ENCODE measurements at regions not wholly inside any gene's neighbourhood (a gene's known extent, or its start where the extent isn't known, plus 50 kb on each side); places are given as distances from the start of the nearest gene placed in this dataset.

DNA sequence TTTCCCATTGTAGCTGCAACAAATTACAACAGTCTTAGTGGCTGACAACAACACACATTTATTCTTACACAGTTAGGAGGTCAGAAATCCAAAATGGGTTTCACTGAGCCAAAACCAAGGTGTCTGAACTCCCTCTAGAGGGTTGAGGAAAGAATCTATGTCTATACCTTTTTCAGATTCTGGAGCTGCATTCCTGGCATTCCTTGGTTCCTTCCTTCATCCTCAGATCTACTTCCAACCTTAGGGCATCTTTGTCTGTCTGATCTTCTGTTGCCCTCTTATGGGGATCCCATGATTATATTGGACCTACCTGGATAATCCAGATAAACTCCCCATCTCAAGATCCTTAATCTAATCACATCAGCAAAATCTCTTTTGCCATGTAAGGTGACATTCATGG is 540.9 kb upstream of the MAP3K7 start:
- TF ChIP-seq GABPA (IDR thresholded peaks at IDR 0.05; ENCODE audit: low read depth) = no peak
- TF ChIP-seq SPI1 (IDR thresholded peaks at IDR 0.05; ENCODE audit: borderline replicate concordance, low read depth) = no peak
- TF ChIP-seq, protein P1, sequence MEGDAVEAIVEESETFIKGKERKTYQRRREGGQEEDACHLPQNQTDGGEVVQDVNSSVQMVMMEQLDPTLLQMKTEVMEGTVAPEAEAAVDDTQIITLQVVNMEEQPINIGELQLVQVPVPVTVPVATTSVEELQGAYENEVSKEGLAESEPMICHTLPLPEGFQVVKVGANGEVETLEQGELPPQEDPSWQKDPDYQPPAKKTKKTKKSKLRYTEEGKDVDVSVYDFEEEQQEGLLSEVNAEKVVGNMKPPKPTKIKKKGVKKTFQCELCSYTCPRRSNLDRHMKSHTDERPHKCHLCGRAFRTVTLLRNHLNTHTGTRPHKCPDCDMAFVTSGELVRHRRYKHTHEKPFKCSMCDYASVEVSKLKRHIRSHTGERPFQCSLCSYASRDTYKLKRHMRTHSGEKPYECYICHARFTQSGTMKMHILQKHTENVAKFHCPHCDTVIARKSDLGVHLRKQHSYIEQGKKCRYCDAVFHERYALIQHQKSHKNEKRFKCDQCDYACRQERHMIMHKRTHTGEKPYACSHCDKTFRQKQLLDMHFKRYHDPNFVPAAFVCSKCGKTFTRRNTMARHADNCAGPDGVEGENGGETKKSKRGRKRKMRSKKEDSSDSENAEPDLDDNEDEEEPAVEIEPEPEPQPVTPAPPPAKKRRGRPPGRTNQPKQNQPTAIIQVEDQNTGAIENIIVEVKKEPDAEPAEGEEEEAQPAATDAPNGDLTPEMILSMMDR (IDR thresholded peaks at IDR 0.05; ENCODE audit: insufficient read depth, low read length) = no peak
- TF ChIP-seq, protein P2, sequence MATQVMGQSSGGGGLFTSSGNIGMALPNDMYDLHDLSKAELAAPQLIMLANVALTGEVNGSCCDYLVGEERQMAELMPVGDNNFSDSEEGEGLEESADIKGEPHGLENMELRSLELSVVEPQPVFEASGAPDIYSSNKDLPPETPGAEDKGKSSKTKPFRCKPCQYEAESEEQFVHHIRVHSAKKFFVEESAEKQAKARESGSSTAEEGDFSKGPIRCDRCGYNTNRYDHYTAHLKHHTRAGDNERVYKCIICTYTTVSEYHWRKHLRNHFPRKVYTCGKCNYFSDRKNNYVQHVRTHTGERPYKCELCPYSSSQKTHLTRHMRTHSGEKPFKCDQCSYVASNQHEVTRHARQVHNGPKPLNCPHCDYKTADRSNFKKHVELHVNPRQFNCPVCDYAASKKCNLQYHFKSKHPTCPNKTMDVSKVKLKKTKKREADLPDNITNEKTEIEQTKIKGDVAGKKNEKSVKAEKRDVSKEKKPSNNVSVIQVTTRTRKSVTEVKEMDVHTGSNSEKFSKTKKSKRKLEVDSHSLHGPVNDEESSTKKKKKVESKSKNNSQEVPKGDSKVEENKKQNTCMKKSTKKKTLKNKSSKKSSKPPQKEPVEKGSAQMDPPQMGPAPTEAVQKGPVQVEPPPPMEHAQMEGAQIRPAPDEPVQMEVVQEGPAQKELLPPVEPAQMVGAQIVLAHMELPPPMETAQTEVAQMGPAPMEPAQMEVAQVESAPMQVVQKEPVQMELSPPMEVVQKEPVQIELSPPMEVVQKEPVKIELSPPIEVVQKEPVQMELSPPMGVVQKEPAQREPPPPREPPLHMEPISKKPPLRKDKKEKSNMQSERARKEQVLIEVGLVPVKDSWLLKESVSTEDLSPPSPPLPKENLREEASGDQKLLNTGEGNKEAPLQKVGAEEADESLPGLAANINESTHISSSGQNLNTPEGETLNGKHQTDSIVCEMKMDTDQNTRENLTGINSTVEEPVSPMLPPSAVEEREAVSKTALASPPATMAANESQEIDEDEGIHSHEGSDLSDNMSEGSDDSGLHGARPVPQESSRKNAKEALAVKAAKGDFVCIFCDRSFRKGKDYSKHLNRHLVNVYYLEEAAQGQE (IDR thresholded peaks at IDR 0.05; ENCODE audit: insufficient replicate concordance, low read depth) = no peak
- TF ChIP-seq POLR2AphosphoS5 (IDR thresholded peaks at IDR 0.05; ENCODE audit: low read depth) = no peak

DNA sequence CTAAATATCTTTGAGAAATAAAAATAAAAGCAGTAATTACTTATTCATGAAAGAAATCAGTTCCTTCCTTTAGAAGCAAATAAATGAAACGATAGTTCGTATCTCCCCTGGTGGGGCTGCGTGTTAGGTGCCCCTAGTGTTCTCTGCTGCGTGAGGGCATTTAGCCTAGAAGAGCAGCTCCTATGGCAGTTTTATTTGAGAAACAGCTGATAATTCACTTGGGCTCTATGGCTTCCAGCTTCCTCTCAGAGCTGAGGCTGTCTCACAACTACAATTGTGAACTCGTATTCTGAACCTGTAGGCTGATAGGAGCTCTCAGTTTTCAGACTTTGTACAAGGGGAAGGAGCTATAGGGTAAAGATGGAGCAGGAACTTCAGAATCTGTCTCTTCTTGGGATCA is 540.0 kb upstream of the MAP3K7 start:
- H3K27ac ChIP-seq (replicated peaks) = no peak overlapping the region
- DNase-seq (ENCODE audit: low read depth in 1 of 2, low spot score in 1 of 2) = no peak
- no peaks in the 10 kb centered on the region for H3K27me3 ChIP-seq (ENCODE audit: insufficient read depth, poor library complexity, severe bottlenecking)
- no peak overlapping the region for H3K4me3 ChIP-seq (replicated peaks; ENCODE audit: insufficient read depth, low read length)
- TF ChIP-seq POLR2AphosphoS5 (IDR thresholded peaks at IDR 0.05; ENCODE audit: low read depth) (no peak), GABPA (IDR thresholded peaks at IDR 0.05; ENCODE audit: low read depth) (no peak), SPI1 (IDR thresholded peaks at IDR 0.05; ENCODE audit: borderline replicate concordance, low read depth) (no peak)
- TF ChIP-seq, protein P2 (IDR thresholded peaks at IDR 0.05; ENCODE audit: insufficient replicate concordance, low read depth) = no peak
- TF ChIP-seq, protein P1 (IDR thresholded peaks at IDR 0.05; ENCODE audit: insufficient read depth, low read length) = no peak

More for the DNA sequence above, 540.9 kb upstream of the MAP3K7 start:
- DNase-seq (ENCODE audit: low read depth in 1 of 2, low spot score in 1 of 2) = no peak
- Histone ChIP-seq H3K27ac (replicated peaks) (no peak overlapping the region), H3K4me3 (replicated peaks; ENCODE audit: insufficient read depth, low read length) (no peak overlapping the region), H3K27me3 (ENCODE audit: insufficient read depth, poor library complexity, severe bottlenecking) (no peaks in the 10 kb centered on the region)

DNA sequence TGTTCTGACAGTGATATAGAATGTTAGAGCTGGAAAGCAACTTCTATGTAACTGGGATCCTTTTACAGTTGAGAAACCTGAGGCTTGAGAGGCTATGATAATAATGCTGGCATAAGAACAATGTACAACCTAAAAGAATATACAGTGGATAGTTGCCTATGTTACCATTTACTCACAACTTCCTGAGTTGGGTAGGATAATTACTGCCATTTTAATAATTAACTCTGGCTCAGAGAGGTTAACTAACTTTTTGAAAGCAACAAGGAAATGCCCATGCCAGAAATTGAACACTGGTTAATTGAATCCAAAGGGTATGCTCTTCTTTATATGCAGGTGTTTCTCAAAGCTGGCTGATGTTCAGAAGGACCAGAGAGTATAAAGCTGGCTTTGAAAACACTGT is 530.7 kb upstream of the MAP3K7 start:
- no peak overlapping the region for H3K4me3 ChIP-seq (replicated peaks; ENCODE audit: insufficient read depth, low read length)
- H3K27me3 ChIP-seq (ENCODE audit: insufficient read depth, poor library complexity, severe bottlenecking) = no peaks in the 10 kb centered on the region
- DNase-seq (ENCODE audit: low read depth in 1 of 2, low spot score in 1 of 2) = no peak
- TF ChIP-seq, protein P1 (IDR thresholded peaks at IDR 0.05; ENCODE audit: insufficient read depth, low read length) = no peak
- TF ChIP-seq, protein P2 (IDR thresholded peaks at IDR 0.05; ENCODE audit: insufficient replicate concordance, low read depth) = no peak
- no peak for TF ChIP-seq SPI1 (IDR thresholded peaks at IDR 0.05; ENCODE audit: borderline replicate concordance, low read depth)
- no peak for TF ChIP-seq POLR2AphosphoS5 (IDR thresholded peaks at IDR 0.05; ENCODE audit: low read depth)
- TF ChIP-seq GABPA (IDR thresholded peaks at IDR 0.05; ENCODE audit: low read depth) = no peak
- H3K27ac ChIP-seq (replicated peaks) = no peak overlapping the region
